Kidney epithelial cell (primary cell): ENCODE measurements at regions not wholly inside any gene's neighbourhood (a gene's known extent, or its start where the extent isn't known, plus 50 kb on each side); places are given as distances from the start of the nearest gene placed in this dataset.
A peak's percentile ranks its signal among the peaks of the same experiment; 100 is the strongest.

ENCODE experiments used
- DNase-seq: peaks from one replicate; pipeline ENCODE4 v3.0.0-alpha.2; 2010; ENCODE audit warnings: low read depth
- H3K27me3 ChIP-seq: 2 replicates; pipeline ENCODE4 v1.6.0; 2011; ENCODE audit warnings: low read length; ENCODE audit not compliant: control insufficient read depth, insufficient read depth
- H3K36me3 ChIP-seq: 2 replicates; pipeline ENCODE4 v1.5.1; 2011; ENCODE audit warnings: low read length; ENCODE audit not compliant: control insufficient read depth, insufficient read depth
- H3K4me3 ChIP-seq: 2 replicates; pipeline ENCODE4 v1.5.1; 2011; ENCODE audit warnings: low read depth, mild to moderate bottlenecking, control low read depth, low read length
- TF ChIP-seq, protein P1 (sequence below): IDR thresholded peaks from 2 replicates; pipeline ENCODE4 v1.5.1; 2011; ENCODE audit warnings: mild to moderate bottlenecking, moderate library complexity, low read length, control low read depth, inconsistent platforms; ENCODE audit not compliant: insufficient read depth, poor library complexity, severe bottlenecking

DNA sequence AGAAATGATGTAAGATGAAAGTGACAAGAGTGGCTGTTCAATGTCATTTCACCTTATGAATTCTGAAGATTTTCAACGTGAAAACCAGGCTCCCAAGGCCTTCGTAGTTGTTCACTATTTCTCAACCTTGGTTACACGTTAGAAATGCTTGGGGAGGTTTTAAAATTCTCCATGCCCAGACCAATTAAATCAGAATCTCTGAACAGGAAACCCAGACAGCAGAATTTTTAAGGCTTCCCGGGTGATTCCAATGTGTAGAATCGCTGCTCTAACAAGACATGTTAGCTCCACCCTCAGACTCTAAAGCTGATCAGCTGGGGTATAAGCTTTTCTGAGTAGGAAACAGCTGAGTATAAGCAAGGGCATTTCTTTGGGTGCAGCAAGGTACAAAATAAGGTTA is 160.4 kb upstream of the TET2 start:
- Histone ChIP-seq H3K36me3 (no peaks in the 10 kb centered on the region), H3K27me3 (no peaks in the 10 kb centered on the region), H3K4me3 (no peak overlapping the region)
- TF ChIP-seq, protein P1, sequence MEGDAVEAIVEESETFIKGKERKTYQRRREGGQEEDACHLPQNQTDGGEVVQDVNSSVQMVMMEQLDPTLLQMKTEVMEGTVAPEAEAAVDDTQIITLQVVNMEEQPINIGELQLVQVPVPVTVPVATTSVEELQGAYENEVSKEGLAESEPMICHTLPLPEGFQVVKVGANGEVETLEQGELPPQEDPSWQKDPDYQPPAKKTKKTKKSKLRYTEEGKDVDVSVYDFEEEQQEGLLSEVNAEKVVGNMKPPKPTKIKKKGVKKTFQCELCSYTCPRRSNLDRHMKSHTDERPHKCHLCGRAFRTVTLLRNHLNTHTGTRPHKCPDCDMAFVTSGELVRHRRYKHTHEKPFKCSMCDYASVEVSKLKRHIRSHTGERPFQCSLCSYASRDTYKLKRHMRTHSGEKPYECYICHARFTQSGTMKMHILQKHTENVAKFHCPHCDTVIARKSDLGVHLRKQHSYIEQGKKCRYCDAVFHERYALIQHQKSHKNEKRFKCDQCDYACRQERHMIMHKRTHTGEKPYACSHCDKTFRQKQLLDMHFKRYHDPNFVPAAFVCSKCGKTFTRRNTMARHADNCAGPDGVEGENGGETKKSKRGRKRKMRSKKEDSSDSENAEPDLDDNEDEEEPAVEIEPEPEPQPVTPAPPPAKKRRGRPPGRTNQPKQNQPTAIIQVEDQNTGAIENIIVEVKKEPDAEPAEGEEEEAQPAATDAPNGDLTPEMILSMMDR, result no peak
- DNase-seq, result no peak

DNA sequence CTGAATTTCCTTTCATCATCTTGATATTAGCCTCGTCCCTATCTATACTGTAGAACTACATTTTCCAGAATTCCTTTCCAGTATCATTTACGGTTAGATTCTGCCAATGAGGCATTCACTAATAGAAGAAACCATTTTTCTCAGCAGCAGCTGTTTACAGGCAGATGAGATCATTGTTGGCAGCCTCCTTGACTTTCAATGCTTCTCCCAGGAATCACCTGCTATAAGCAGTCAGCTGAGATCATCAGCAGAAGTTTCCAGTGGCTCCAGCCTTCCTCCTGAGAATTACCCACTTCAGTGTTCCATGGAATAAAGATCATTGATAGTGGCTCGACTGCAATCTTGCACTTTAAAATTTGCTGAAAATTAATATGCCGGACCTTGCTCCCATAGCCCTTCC is 157.3 kb upstream of the TET2 start:
- Histone ChIP-seq H3K27me3 (no peaks in the 10 kb centered on the region), H3K36me3 (no peaks in the 10 kb centered on the region), H3K4me3 (no peak overlapping the region)
- TF ChIP-seq, protein P1, result no peak
- peak; percentile 7 for DNase-seq

DNA sequence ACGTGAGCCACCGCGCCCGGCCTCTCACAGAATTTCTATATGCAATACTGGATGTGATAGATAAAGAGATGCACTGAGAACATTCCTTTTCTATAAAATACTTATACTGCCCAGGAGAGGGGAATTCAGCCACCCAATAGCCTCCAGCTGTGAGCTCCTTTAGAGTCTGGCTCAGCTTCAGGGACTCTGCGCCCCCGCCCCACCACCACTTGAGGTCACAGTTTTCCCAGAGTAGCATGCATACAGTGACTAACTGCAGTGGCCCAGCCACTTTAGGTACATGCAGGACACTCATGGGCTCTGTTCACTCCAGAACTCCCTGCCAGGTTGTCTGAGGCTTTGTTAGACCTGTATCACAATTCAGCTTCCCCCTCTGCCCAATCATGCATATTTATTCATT is 144.4 kb upstream of the TET2 start:
- TF ChIP-seq, protein P1, result no peak
- Histone ChIP-seq H3K27me3 (no peaks in the 10 kb centered on the region), H3K36me3 (no peaks in the 10 kb centered on the region), H3K4me3 (no peak overlapping the region)
- no peak for DNase-seq

DNA sequence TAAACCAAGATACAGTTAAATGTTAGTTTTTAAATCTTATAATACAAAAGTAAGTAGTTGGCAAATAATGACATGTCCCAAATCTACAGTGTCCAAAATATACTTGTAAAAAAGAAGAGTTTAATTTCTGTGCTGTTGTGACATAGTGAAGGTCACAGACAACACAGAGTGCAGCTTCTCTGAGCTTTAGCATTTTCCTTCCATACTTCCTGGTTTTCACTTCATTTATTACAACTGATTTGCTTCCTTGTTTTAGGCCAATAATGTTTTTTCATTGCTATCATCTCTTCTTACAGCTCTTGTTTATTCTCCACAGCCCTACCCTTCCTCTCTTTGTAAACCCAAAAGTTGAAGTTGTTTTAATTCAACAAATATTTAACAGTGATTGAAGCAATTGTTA is 132.4 kb upstream of the TET2 start:
- Histone ChIP-seq H3K27me3 (no peaks in the 10 kb centered on the region), H3K4me3 (no peak overlapping the region), H3K36me3 (no peaks in the 10 kb centered on the region)
- TF ChIP-seq, protein P1, result no peak
- no peak for DNase-seq

DNA sequence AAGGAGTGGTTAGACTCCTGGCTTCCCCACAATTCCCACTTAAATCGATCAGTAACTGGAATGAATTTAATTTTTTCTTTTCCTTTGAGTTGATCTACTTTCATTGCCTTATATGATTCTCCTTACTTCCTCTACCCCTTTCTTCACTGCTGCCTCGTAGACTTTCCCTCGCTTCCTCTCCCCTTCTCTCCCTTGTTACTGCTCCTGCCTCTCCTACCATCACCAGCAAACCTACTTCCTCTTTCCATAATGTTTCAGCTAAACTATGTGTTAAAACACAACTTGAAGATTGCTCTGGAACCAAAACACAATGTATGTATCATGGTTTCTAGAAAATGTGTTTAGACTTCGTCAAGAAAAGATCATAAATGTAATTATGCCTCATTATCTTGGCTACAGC is 132.0 kb upstream of the TET2 start:
- H3K36me3 ChIP-seq, result no peaks in the 10 kb centered on the region
- DNase-seq, result no peak
- no peak overlapping the region for H3K4me3 ChIP-seq
- TF ChIP-seq, protein P1, result no peak
- no peaks in the 10 kb centered on the region for H3K27me3 ChIP-seq

DNA sequence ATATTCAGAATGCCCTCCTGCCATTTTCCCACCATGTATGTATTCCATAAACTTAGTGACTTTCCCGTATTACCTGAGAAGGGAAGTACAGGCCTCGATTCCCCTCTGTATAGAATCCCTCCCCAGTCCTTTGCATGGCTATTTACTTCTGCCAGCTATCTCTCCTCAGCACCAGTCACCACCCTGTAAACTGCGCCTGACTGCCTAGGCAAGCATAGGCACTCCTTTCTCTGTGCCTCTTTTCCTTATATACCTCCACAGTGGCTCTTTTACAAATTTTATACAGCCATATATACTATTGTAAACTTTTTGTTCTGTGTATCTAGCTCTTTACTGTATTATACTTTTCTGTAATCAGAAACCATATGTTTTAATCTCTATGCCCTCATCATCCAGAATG is 130.9 kb upstream of the TET2 start:
- no peaks in the 10 kb centered on the region for H3K27me3 ChIP-seq
- H3K36me3 ChIP-seq, result no peaks in the 10 kb centered on the region
- no peak for DNase-seq
- H3K4me3 ChIP-seq, result no peak overlapping the region
- TF ChIP-seq, protein P1, result no peak
